C4-2B (cell line): ENCODE measurements at regions not wholly inside any gene's neighbourhood (a gene's known extent, or its start where the extent isn't known, plus 50 kb on each side); places are given as distances from the start of the nearest gene placed in this dataset.

ENCODE experiments used
- H3K27ac ChIP-seq: fragments of 450-650 bp; 2 replicates; pipeline ENCODE4 v1.5.1; 2017
- CTCF ChIP-seq: fragments of 450-650 bp; conservative IDR thresholded peaks from 2 replicates; pipeline ENCODE4 v1.5.1; 2017; ENCODE audit warnings: mild to moderate bottlenecking
- ZFX ChIP-seq: fragments of 450-650 bp; IDR thresholded peaks from 2 replicates; pipeline ENCODE4 v1.6.1; 2017

DNA sequence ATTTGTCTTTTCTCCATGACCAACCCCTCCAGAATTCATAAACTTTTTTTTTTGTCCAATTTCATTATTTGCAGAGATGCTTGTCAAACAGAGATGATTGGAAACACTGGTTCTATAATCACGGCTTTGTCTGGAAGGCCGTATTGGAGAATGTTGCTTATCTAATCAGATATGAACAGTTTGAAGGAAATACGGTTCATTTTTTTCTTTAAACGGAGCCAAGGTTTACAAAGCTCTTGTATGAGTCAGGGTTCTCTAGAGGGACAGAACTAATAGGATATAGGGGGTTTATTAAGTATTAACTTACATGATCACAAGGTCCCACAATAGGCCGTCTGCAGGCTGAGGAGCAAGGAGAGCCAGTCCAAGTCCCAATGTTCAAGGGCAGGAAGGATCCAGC is 1415.8 kb downstream of the C4orf33 start:
- no peak for TF ChIP-seq CTCF
- no peak for TF ChIP-seq ZFX
- no peak overlapping the region for H3K27ac ChIP-seq

DNA sequence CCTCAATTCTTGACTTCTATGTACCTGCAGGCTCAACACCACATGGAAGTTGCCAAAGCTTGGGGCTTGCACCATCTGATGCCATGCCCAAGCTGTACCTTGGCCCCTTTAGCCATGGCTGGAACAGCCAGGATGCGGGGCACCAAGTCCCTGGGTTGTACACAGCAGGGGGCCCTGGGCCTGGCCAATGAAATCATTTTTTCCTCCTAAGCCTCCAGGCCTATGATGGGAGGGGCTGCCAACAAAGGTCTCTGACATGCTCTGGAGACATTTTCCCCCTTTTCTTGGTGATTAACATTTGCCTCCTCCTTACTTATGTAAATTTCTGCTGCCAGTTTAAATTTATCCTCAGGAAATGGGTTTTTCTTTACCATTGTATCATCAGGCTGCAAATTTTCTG is 1428.1 kb downstream of the C4orf33 start:
- H3K27ac ChIP-seq: no peak overlapping the region
- TF ChIP-seq CTCF (no peak), ZFX (no peak)

- no peak for TF ChIP-seq ZFX
- no peak for TF ChIP-seq CTCF
- H3K27ac ChIP-seq: no peak overlapping the region
These were observed 1434.6 kb downstream of the C4orf33 start for GRCh38 chr4:130530505-130530904.

DNA sequence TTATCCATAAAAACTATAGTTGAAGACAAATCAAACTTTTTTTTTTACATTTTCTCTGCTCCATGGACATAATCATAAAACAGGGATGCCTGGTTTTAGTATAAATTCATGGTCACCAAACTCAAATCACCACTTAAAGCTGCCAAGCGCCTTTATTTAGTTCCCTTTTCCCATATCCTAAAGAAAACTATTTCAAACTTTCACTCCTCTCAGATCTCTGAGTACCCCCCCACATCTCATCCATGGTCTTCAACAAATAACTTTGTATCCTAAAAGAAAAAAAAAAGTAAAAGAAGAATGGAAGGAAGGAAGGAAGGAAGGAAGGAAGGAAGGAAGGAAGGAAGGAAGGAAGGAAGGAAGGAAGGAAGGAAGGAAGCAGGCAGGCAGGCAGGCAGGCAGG is 1438.7 kb downstream of the C4orf33 start:
- TF ChIP-seq CTCF (no peak), ZFX (no peak)

GRCh38 chr4:130542953-130543352 is 1447.0 kb downstream of the C4orf33 start:
- H3K27ac ChIP-seq: no peak overlapping the region
- no peak for TF ChIP-seq CTCF
- TF ChIP-seq ZFX: no peak

More for the DNA sequence above, 1438.7 kb downstream of the C4orf33 start:
- H3K27ac ChIP-seq: no peak overlapping the region

- no peak for TF ChIP-seq CTCF
- no peak for TF ChIP-seq ZFX
- H3K27ac ChIP-seq: no peak overlapping the region
These were observed 1449.2 kb downstream of the C4orf33 start for GRCh38 chr4:130545171-130545570.

- no peak for TF ChIP-seq ZFX
- TF ChIP-seq CTCF: no peak
- no peak overlapping the region for H3K27ac ChIP-seq
These were observed 1449.6 kb downstream of the C4orf33 start for GRCh38 chr4:130545596-130545995.
